ENCODE measurements at regions not wholly inside any gene's neighbourhood (a gene's known extent, or its start where the extent isn't known, plus 50 kb on each side); places are given as distances from the start of the nearest gene placed in this dataset.

GRCh38 chr1:29584362-29584761 lies 348.0 kb downstream of the PTPRU start:
- no peak for DNase-seq

GRCh38 chr1:29583727-29584126 lies 347.4 kb downstream of the PTPRU start:
- DNase-seq = no peak

GRCh38 chr1:29581256-29581655 lies 344.9 kb downstream of the PTPRU start:
- no peak for DNase-seq

GRCh38 chr1:29579821-29580425 lies 343.6 kb downstream of the PTPRU start:
- DNase-seq = no peak

GRCh38 chr1:29577512-29577911 lies 341.2 kb downstream of the PTPRU start:
- peak in 1 of 3 experiments; percentile 21 for DNase-seq

GRCh38 chr1:29576510-29576909 lies 340.2 kb downstream of the PTPRU start:
- DNase-seq = no peak

GRCh38 chr1:29575826-29576225 lies 339.5 kb downstream of the PTPRU start:
- DNase-seq = peak in 1 of 3 experiments; percentile 63

GRCh38 chr1:29575277-29575676 lies 339.0 kb downstream of the PTPRU start:
- DNase-seq = no peak

GRCh38 chr1:29574871-29575270 lies 338.5 kb downstream of the PTPRU start:
- DNase-seq = no peak

- no peak for DNase-seq
These were observed 333.8 kb downstream of the PTPRU start for GRCh38 chr1:29569971-29570634.

GRCh38 chr1:29567257-29567656 lies 330.9 kb downstream of the PTPRU start:
- DNase-seq = no peak

GRCh38 chr1:29565490-29565889 lies 329.2 kb downstream of the PTPRU start:
- no peak for DNase-seq

- peak in 1 of 3 experiments; percentile 4 for DNase-seq
These were observed 327.2 kb downstream of the PTPRU start for GRCh38 chr1:29563571-29563970.

GRCh38 chr1:29563092-29563491 lies 326.8 kb downstream of the PTPRU start:
- DNase-seq = no peak

- DNase-seq = no peak
These were observed 322.7 kb downstream of the PTPRU start for GRCh38 chr1:29559056-29559455.

GRCh38 chr1:29557701-29558600 lies 321.6 kb downstream of the PTPRU start:
- no peak for DNase-seq

GRCh38 chr1:29557066-29557465 lies 320.7 kb downstream of the PTPRU start:
- no peak for DNase-seq

GRCh38 chr1:29556657-29557056 lies 320.3 kb downstream of the PTPRU start:
- DNase-seq = no peak

GRCh38 chr1:29555043-29555620 lies 318.8 kb downstream of the PTPRU start:
- no peak for DNase-seq

GRCh38 chr1:29554208-29554778 lies 318.0 kb downstream of the PTPRU start:
- no peak for DNase-seq

GRCh38 chr1:29551123-29551936 lies 315.0 kb downstream of the PTPRU start:
- DNase-seq = no peak

Measured in NCI-H1417 (cell line).